SIG-M5 treated with dmso at 0.1 percent for 504 hours (cell line): ENCODE measurements at regions not wholly inside any gene's neighbourhood (a gene's known extent, or its start where the extent isn't known, plus 50 kb on each side); places are given as distances from the start of the nearest gene placed in this dataset.

Experiments used
- DNase-seq: peaks from one replicate; lab custom pipeline; 2025; ENCODE audit not compliant: unreplicated experiment; lab: John Stamatoyannopoulos, UW

DNA sequence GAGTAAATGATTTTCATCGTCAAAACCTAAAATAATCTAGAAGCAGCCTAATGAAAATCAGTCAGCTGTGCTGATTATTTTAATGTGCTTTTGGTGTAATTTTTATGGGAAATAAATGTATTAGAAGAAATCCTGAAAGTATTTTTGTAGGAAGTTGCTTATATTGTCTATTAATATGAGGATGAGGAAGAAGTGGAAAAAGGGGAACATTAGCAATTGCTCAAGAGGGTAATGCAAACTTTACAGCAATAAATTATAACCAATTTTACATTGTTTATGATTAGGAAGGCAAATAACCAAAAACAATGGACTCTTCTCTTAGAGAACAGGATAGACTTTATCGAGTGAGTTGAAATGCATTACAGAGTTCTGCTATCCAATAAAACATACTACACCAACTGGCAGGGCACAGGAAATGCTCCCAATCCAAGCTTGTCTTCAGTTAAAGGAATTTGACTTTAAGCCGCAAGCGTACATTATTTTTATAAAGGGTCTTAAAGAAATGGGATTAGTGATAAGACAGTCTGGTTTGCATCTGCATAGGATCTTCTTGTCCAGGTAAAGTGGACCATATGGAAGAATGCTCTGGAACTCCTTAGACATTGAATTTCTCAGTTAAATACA, 374.8 kb downstream of the PDGFC start:
- DNase-seq: no peak

DNA sequence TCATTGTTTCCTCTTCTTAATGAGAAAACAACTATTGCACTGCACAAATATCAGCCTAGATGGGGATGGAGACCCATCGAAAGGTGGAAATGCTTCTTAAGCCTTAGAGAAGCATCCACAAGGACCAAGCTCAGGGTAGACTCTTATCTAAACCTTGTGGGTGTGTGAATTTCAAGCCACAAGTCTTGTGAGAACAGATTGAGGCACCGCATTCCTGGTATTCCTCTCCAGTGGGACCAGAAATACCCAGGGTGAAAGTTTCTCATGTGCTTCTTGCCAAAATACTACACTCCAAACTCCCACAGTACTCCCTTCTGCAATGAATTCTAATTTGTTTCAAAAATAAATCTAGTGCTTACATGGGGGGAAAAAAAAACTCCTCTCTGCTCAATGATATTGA, 375.6 kb downstream of the PDGFC start:
- DNase-seq: no peak

- no peak for DNase-seq
Observed at GRCh38 chr4:156595041-156595440, 376.6 kb downstream of the PDGFC start.

DNA sequence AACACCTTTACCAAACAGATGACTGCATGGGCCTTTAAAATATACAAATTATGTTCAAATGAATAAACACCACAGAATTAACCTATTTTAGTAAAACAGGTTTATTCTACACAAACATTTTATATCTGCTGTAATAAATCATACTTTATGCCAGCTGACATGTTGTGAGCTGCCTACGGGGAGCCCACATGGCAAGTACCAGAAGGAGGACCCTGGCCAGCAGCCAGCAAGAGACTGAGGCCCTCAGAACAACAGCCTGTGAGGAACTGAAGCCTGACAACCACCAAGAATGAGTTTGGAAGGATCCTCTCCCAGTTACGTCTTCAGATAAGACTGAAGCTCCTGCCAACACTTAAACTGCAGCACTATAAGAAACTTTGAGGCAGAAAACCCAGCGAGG, 377.0 kb downstream of the PDGFC start:
- DNase-seq: no peak

GRCh38 chr4:156593464-156593863, 378.1 kb downstream of the PDGFC start:
- DNase-seq: no peak

- no peak for DNase-seq
Observed at GRCh38 chr4:156591679-156592078, 379.9 kb downstream of the PDGFC start.

DNA sequence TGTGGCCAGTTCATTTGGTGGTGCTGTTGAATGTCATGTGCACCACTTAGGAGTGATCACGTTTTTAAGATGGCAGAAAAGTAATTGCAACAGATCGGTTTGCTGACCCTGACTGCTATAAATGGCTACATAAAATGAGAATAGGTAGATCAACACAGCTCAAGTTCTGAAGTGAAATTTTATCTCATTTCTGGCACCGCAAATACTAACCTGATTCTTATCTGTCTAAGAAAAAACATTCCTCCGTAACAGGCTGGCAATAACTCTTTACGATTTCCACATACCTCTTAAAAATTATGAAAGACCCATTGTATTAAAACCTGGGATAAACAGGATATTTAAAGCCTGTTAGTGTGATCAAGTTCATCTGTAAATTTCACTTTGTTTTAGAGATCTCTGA, 387.5 kb downstream of the PDGFC start:
- no peak for DNase-seq

- no peak for DNase-seq
Observed at GRCh38 chr4:156583265-156583664, 388.3 kb downstream of the PDGFC start.

- no peak for DNase-seq
Observed at GRCh38 chr4:156581282-156582063, 390.1 kb downstream of the PDGFC start.

- no peak for DNase-seq
Observed at GRCh38 chr4:156578713-156579112, 392.9 kb downstream of the PDGFC start.

GRCh38 chr4:156578005-156578404, 393.6 kb downstream of the PDGFC start:
- no peak for DNase-seq

GRCh38 chr4:156576946-156577345, 394.7 kb downstream of the PDGFC start:
- DNase-seq: no peak

DNA sequence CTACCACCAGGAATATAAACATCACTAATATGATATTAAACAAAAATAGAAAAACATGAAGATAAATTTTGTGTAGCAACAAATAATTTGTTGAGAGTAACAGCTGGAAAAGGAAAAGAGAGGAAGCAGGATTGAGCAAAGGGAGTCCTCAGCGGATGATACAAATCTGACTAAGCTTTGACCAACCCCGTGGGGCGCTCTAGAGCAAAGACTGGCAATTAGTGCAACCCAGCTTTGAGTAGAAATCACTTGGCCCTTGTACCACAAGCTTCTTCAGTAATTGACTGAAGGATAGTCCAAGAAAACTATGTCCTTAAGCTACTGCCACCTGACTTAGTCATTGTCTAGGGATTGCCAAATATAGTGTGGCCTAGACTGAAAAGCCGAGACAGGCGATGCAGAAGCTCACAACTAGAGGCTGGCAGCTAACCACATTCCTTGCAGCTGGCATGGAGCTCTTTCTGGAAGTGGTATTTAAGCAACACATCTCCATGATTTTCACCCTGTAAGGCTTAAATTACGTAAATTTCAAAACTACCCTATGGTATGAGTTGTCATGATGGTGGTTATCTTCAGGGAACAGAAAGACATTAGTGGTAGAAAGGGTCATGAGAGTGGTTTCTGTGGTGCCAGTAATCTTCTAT, 396.0 kb downstream of the PDGFC start:
- peak; percentile 32 for DNase-seq

DNA sequence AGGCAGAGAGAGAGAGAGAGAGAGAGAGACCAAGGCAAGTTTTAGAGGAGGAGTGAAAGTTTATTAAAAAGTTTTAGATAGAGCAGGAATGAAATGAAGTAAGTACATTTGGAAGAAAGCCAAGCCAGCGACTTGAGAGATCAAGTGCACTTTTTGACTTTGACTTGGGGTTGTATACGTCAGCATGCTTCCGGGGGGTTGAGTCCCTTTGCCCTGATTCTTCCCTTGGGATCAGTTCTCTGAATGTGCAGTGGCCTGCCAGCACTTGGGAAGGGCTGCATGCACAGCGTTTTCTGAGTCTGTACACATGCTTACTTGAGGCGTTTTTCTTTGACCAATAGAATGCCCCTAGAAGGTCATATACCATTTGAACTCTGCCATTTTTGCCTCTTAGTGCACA, 400.5 kb downstream of the PDGFC start:
- no peak for DNase-seq

DNA sequence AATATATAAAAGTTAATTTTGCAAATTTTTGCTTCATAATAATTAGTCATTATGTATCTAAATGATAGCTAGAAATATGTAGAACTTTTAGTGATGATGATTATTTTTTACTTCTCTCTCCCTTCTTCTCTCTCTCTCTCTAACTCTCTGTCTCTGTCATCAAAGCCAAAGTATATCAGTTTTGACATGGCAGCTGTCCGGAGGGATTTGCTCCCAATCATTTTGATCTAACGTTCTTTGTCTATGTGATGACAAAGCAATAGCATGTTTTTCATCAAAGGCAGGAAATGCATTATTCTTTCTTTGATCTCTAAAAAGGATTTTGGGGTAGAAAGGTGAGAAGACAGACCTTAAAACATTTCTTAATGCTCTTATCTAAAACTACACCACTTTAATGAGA, 402.1 kb downstream of the PDGFC start:
- DNase-seq: no peak

GRCh38 chr4:156568484-156568883, 403.1 kb downstream of the PDGFC start:
- no peak for DNase-seq

DNA sequence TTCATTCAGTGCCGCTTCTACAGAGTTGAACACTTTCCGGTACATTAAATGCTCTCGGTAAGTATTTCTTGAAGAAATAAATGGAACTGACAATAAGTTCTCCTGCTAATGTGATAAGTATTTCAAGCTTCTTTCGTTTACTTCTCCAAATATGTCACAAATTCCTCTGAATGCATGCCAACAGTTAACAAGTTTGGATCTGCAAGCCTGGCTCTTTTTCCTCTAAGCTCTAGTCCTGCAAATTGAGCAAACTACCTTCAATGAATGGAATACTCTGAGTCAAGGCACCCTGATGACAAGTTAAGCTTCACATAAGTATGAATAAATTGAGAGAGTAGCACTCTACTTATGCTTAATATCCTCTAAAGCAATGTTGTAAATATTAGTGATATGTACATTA, 403.6 kb downstream of the PDGFC start:
- no peak for DNase-seq

- peak; percentile 14 for DNase-seq
Observed at GRCh38 chr4:156560701-156561100, 410.9 kb downstream of the PDGFC start.

GRCh38 chr4:156559346-156559745, 412.3 kb downstream of the PDGFC start:
- no peak for DNase-seq

- DNase-seq: no peak
Observed at GRCh38 chr4:156558373-156559025, 413.1 kb downstream of the PDGFC start.

DNA sequence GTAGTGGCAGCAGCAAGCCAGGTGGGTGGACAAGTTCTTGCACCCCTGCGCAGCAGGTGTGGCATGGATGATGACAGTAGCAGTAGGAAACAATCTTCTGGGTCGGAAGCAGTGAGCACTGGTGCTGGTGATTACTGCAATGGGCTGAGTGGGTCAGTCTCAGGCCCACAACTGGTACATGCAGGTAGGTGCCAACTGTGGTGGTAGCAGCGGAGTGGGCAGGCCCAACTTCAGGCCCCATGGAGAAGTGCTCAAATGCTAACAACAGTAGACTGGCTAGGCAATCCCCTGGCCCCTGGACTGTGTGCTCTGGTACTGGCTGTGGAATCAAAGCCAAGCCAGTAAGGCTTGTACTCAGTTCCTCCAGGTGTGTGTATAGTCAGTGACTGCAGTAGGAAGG, 413.7 kb downstream of the PDGFC start:
- no peak for DNase-seq

DNA sequence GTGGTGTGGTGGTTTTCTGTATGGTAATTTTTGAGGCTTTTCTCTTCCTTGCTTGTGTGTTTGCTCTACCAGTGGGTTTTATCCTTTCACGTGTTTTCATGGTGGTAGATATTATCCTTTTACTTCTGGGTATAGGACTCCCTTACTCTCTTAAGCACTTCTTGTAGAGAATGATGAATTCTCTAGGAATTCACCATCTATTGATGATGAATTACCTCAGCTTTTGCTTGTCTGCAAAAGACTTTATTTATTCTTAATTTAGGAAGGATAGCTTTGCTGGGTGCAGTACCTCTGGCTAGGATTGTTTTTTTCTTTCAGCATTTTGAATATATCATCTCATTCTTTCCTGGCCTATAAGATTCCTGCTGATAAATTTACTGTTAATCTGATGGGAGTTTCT, 415.3 kb downstream of the PDGFC start:
- no peak for DNase-seq
